Kidney epithelial cell (primary cell): ENCODE measurements at regions not wholly inside any gene's neighbourhood (a gene's known extent, or its start where the extent isn't known, plus 50 kb on each side); places are given as distances from the start of the nearest gene placed in this dataset.

Experiments used
- DNase-seq: peaks from one replicate; pipeline ENCODE4 v3.0.0-alpha.2; 2010; ENCODE audit warnings: low read depth
- H3K27me3 ChIP-seq: 2 replicates; pipeline ENCODE4 v1.6.0; 2011; ENCODE audit warnings: low read length; ENCODE audit not compliant: control insufficient read depth, insufficient read depth
- H3K36me3 ChIP-seq: 2 replicates; pipeline ENCODE4 v1.5.1; 2011; ENCODE audit warnings: low read length; ENCODE audit not compliant: control insufficient read depth, insufficient read depth
- H3K4me3 ChIP-seq: 2 replicates; pipeline ENCODE4 v1.5.1; 2011; ENCODE audit warnings: low read depth, mild to moderate bottlenecking, control low read depth, low read length
- CTCF ChIP-seq: IDR thresholded peaks from 2 replicates; pipeline ENCODE4 v1.5.1; 2011; ENCODE audit warnings: mild to moderate bottlenecking, moderate library complexity, low read length, control low read depth, inconsistent platforms; ENCODE audit not compliant: insufficient read depth, poor library complexity, severe bottlenecking

DNA sequence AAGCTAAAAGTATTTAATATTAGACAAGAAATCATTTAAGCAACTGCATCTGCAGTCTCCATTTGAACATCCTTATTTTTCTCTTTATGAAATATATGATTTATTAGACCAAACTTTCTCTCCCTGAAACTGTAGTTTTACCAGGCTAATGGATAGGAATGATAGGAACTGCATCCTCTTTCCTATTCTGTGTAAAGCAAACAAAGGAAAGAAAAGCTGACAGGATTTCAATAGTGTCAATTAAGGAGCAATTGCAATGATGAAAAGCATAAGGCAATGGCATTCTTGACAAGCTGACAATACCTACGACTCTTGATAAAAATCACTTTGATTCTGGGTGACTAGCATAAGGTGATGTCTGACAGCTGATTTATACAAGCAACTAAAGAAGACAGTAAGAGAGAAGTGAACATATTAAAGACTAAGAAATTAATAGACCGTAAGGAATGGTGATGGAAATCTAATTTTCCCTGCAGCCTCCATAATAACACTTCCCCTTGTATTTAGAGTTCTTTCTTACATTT lies 502.5 kb downstream of the TECRL start:
- no peak for TF ChIP-seq CTCF
- no peak for DNase-seq
- no peaks in the 10 kb centered on the region for H3K36me3 ChIP-seq
- H3K4me3 ChIP-seq = no peak overlapping the region
- H3K27me3 ChIP-seq = no peaks in the 10 kb centered on the region

DNA sequence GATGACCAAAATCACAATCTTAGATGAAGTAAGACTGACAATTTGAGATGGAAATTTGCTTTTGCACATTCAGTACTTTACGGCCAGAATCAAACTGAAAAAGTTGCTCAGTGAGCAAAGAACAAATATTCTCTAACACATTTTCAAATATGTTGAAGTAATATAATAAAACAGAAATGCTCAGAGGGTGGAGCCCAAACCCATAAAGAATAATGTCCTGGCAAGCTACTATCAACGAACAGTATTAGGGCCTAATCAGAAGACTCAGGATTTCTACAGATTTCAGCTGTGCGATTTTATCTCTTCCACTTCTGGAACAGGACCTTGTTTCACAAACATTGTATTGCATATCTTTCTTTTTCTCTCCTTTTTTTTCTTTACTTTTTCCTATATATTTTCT lies 505.0 kb downstream of the TECRL start:
- TF ChIP-seq CTCF = no peak
- DNase-seq = no peak
- H3K36me3 ChIP-seq = no peaks in the 10 kb centered on the region
- no peaks in the 10 kb centered on the region for H3K27me3 ChIP-seq
- H3K4me3 ChIP-seq = no peak overlapping the region

GRCh38 chr4:63901304-63901703 lies 507.9 kb downstream of the TECRL start:
- no peak overlapping the region for H3K4me3 ChIP-seq
- no peaks in the 10 kb centered on the region for H3K27me3 ChIP-seq
- no peak for TF ChIP-seq CTCF
- no peak for DNase-seq
- H3K36me3 ChIP-seq = no peaks in the 10 kb centered on the region

GRCh38 chr4:63898961-63899360 lies 510.3 kb downstream of the TECRL start:
- Histone ChIP-seq H3K36me3 (no peaks in the 10 kb centered on the region), H3K27me3 (no peaks in the 10 kb centered on the region), H3K4me3 (no peak overlapping the region)
- TF ChIP-seq CTCF = no peak
- DNase-seq = no peak

DNA sequence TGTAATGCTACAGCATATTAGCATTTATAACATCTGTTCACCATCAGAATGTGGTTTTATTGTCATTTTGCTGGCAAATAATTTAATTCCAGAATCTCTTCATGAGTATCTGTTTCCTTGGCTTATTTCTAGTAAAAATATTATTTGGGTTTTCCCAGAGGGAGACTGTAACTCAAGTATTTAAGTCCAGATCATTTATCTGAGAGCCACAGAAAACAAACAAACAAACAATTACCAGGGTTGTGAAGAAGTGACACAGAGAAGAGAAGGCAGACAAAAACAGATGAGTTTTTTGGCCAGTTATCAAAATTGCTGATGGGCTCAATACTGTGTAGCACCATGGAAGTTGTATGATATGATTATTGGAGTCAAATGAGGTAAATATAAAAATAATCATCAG lies 515.1 kb downstream of the TECRL start:
- no peak for TF ChIP-seq CTCF
- DNase-seq = no peak
- no peaks in the 10 kb centered on the region for H3K27me3 ChIP-seq
- H3K4me3 ChIP-seq = no peak overlapping the region
- no peaks in the 10 kb centered on the region for H3K36me3 ChIP-seq

GRCh38 chr4:63869370-63869769 lies 539.9 kb downstream of the TECRL start:
- no peak for DNase-seq
- Histone ChIP-seq H3K36me3 (no peaks in the 10 kb centered on the region), H3K27me3 (no peaks in the 10 kb centered on the region), H3K4me3 (no peak overlapping the region)
- no peak for TF ChIP-seq CTCF
